ENCODE measurements at regions not wholly inside any gene's neighbourhood (a gene's known extent, or its start where the extent isn't known, plus 50 kb on each side); places are given as distances from the start of the nearest gene placed in this dataset.

- DNase-seq, result no peak
- ATAC-seq (ENCODE audit: insufficient read depth, low FRiP score), result no peak
- H3K36me3 ChIP-seq (ENCODE audit: control insufficient read depth in 4 of 4, insufficient read depth in 4 of 4, low read length in 4 of 4), result no peaks in the 10 kb centered on the region
- peaks cover 0 to 6% (median under 1%) of the 10 kb centered on the region in 4 donors for H3K9me3 ChIP-seq (ENCODE audit: control insufficient read depth in 4 of 4, insufficient read depth in 3 of 4, low read length in 3 of 4)
- WGBS, 2 donors, result 90 to 91% methylated on average over 3 of the region's 3 CpGs
- no peak overlapping the region for H3K27ac ChIP-seq (ENCODE audit: low read depth in 1 of 2, low read length in 1 of 2)
- no peak for TF ChIP-seq CTCF (IDR thresholded peaks at IDR 0.05; ENCODE audit: control extremely low read depth, extremely low read depth)
- no peak overlapping the region for H3K4me3 ChIP-seq
- no peaks in the 10 kb centered on the region for H3K4me1 ChIP-seq (ENCODE audit: control insufficient read depth in 5 of 5, insufficient read depth in 5 of 5, low read length in 5 of 5)
- H3K9ac ChIP-seq (ENCODE audit: insufficient read depth in 1 of 2, low read length in 2 of 2), result no peak overlapping the region
- H3K27me3 ChIP-seq (ENCODE audit: control insufficient read depth in 3 of 3, insufficient read depth in 3 of 3, low read length in 2 of 3), result no peaks in the 10 kb centered on the region
These were observed 55.5 kb upstream of the ADAM23 start for GRCh38 chr2:206387808-206388207.

GRCh38 chr2:206388698-206389097 is 54.6 kb upstream of the ADAM23 start:
- Histone ChIP-seq H3K4me3 (no peak overlapping the region), H3K36me3 (ENCODE audit: control insufficient read depth in 4 of 4, insufficient read depth in 4 of 4, low read length in 4 of 4) (no peaks in the 10 kb centered on the region), H3K9me3 (ENCODE audit: control insufficient read depth in 4 of 4, insufficient read depth in 3 of 4, low read length in 3 of 4) (peaks cover 0 to 6% (median under 1%) of the 10 kb centered on the region in 4 donors), H3K9ac (ENCODE audit: insufficient read depth in 1 of 2, low read length in 2 of 2) (no peak overlapping the region), H3K27ac (ENCODE audit: low read depth in 1 of 2, low read length in 1 of 2) (no peak overlapping the region), H3K4me1 (ENCODE audit: control insufficient read depth in 5 of 5, insufficient read depth in 5 of 5, low read length in 5 of 5) (no peaks in the 10 kb centered on the region), H3K27me3 (ENCODE audit: control insufficient read depth in 3 of 3, insufficient read depth in 3 of 3, low read length in 2 of 3) (no peaks in the 10 kb centered on the region)
- DNase-seq (no peak), ATAC-seq (ENCODE audit: insufficient read depth, low FRiP score) (no peak)
- TF ChIP-seq CTCF (IDR thresholded peaks at IDR 0.05; ENCODE audit: control extremely low read depth, extremely low read depth), result no peak

- Histone ChIP-seq H3K27me3 (ENCODE audit: control insufficient read depth in 3 of 3, insufficient read depth in 3 of 3, low read length in 2 of 3) (no peaks in the 10 kb centered on the region), H3K9me3 (ENCODE audit: control insufficient read depth in 4 of 4, insufficient read depth in 3 of 4, low read length in 3 of 4) (peaks cover 0 to 5% (median 2%) of the 10 kb centered on the region in 4 donors), H3K27ac (ENCODE audit: low read depth in 1 of 2, low read length in 1 of 2) (no peak overlapping the region), H3K9ac (ENCODE audit: insufficient read depth in 1 of 2, low read length in 2 of 2) (no peak overlapping the region), H3K4me1 (ENCODE audit: control insufficient read depth in 5 of 5, insufficient read depth in 5 of 5, low read length in 5 of 5) (no peaks in the 10 kb centered on the region), H3K36me3 (ENCODE audit: control insufficient read depth in 4 of 4, insufficient read depth in 4 of 4, low read length in 4 of 4) (no peaks in the 10 kb centered on the region), H3K4me3 (no peak overlapping the region)
- no peak for ATAC-seq (ENCODE audit: insufficient read depth, low FRiP score)
- 68 to 71% methylated on average over 2 of the region's 2 CpGs for WGBS, 2 donors
- DNase-seq, result no peak
- TF ChIP-seq CTCF (IDR thresholded peaks at IDR 0.05; ENCODE audit: control extremely low read depth, extremely low read depth), result no peak
These were observed 54.2 kb upstream of the ADAM23 start for GRCh38 chr2:206389164-206389563.

GRCh38 chr2:206390181-206390580 is 53.2 kb upstream of the ADAM23 start:
- H3K36me3 ChIP-seq (ENCODE audit: control insufficient read depth in 4 of 4, insufficient read depth in 4 of 4, low read length in 4 of 4), result no peaks in the 10 kb centered on the region
- no peaks in the 10 kb centered on the region for H3K27me3 ChIP-seq (ENCODE audit: control insufficient read depth in 3 of 3, insufficient read depth in 3 of 3, low read length in 2 of 3)
- ATAC-seq (ENCODE audit: insufficient read depth, low FRiP score) (no peak), DNase-seq (no peak)
- WGBS, 2 donors, result 83 to 91% methylated on average over 2 of the region's 2 CpGs
- H3K9me3 ChIP-seq (ENCODE audit: control insufficient read depth in 4 of 4, insufficient read depth in 3 of 4, low read length in 3 of 4), result peaks cover 0 to 4% (median 0%) of the 10 kb centered on the region in 4 donors
- no peak overlapping the region for H3K9ac ChIP-seq (ENCODE audit: insufficient read depth in 1 of 2, low read length in 2 of 2)
- no peak overlapping the region for H3K27ac ChIP-seq (ENCODE audit: low read depth in 1 of 2, low read length in 1 of 2)
- no peaks in the 10 kb centered on the region for H3K4me1 ChIP-seq (ENCODE audit: control insufficient read depth in 5 of 5, insufficient read depth in 5 of 5, low read length in 5 of 5)
- H3K4me3 ChIP-seq, result no peak overlapping the region
- no peak for TF ChIP-seq CTCF (IDR thresholded peaks at IDR 0.05; ENCODE audit: control extremely low read depth, extremely low read depth)
